ENCODE measurements at regions not wholly inside any gene's neighbourhood (a gene's known extent, or its start where the extent isn't known, plus 50 kb on each side); places are given as distances from the start of the nearest gene placed in this dataset.

DNA sequence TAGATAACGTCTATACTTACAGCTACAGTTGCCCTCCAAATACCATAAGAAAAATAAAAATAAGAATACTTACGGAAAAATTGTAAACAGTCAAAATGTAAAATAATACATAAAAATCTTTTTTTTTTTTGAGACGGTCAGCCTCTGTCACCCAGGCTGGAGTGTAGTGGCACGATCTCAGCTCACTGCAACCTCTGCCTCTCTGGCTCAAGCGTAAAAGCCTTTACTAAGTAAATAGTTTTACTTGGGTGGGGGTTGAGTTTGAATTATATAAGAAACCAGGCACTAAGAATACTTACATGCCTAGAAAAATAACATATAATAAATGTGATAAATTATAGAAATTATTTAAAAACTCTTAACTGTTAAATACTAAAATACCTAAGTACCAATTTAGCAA lies 1413.0 kb upstream of the PRR20A start:
- Histone ChIP-seq H4K91ac (ENCODE audit: low read depth, low read length) (no peak overlapping the region), H3K18ac (ENCODE audit: low read length) (no peak overlapping the region), H3K4me1 (ENCODE audit: control insufficient read depth in 1 of 2, insufficient read depth in 2 of 2, low read length in 2 of 2) (no peaks in the 10 kb centered on the region), H3K4me3 (ENCODE audit: low read depth, low read length) (no peak overlapping the region), H2BK5ac (ENCODE audit: low read depth, low read length, poor library complexity) (no peak overlapping the region), H3K9ac (ENCODE audit: low read length) (no peak overlapping the region), H2AFZ (ENCODE audit: insufficient read depth, low read length, poor library complexity) (no peak overlapping the region), H3K14ac (ENCODE audit: low read length) (no peak overlapping the region), H3K36me3 (ENCODE audit: control insufficient read depth in 1 of 2, insufficient read depth in 2 of 2, low read length in 2 of 2) (no peaks in the 10 kb centered on the region), H3K9me3 (ENCODE audit: insufficient read depth, low read depth, low read length) (no peaks in the 10 kb centered on the region), H3K4ac (ENCODE audit: low read depth, low read length) (no peak overlapping the region), H2AK5ac (ENCODE audit: low read length) (no peak overlapping the region), H3K27ac (ENCODE audit: low read depth, low read length) (no peak overlapping the region), H4K8ac (ENCODE audit: low read depth, low read length) (no peak overlapping the region), H3K4me2 (ENCODE audit: low read length) (no peak overlapping the region), H2BK120ac (ENCODE audit: insufficient read depth, low read length, poor library complexity) (no peak overlapping the region), H3K23ac (ENCODE audit: low read length) (no peak overlapping the region), H3K27me3 (ENCODE audit: insufficient read depth, low read length) (no peaks in the 10 kb centered on the region), H3K79me1 (ENCODE audit: low read length) (no peaks in the 10 kb centered on the region), H4K12ac (ENCODE audit: low read depth, low read length) (no peak overlapping the region), H3K79me2 (ENCODE audit: control insufficient read depth, insufficient read depth, low read length, poor library complexity) (no peaks in the 10 kb centered on the region), H2BK12ac (ENCODE audit: low read length) (no peak overlapping the region)
- no CpG with 5 or more reads among the region's 5 CpGs for WGBS (ENCODE audit: extremely low coverage, insufficient coverage, insufficient read length)
- DNase-seq = no peak

- Histone ChIP-seq H3K79me2 (ENCODE audit: control insufficient read depth, insufficient read depth, low read length, poor library complexity) (no peaks in the 10 kb centered on the region), H4K8ac (ENCODE audit: low read depth, low read length) (no peak overlapping the region), H3K27ac (ENCODE audit: low read depth, low read length) (no peak overlapping the region), H4K91ac (ENCODE audit: low read depth, low read length) (no peak overlapping the region), H3K4me1 (ENCODE audit: control insufficient read depth in 1 of 2, insufficient read depth in 2 of 2, low read length in 2 of 2) (no peaks in the 10 kb centered on the region), H3K79me1 (ENCODE audit: low read length) (no peaks in the 10 kb centered on the region), H3K9me3 (ENCODE audit: insufficient read depth, low read depth, low read length) (no peaks in the 10 kb centered on the region), H2AK5ac (ENCODE audit: low read length) (no peak overlapping the region), H3K27me3 (ENCODE audit: insufficient read depth, low read length) (no peaks in the 10 kb centered on the region), H3K18ac (ENCODE audit: low read length) (no peak overlapping the region), H3K4me2 (ENCODE audit: low read length) (no peak overlapping the region), H3K36me3 (ENCODE audit: control insufficient read depth in 1 of 2, insufficient read depth in 2 of 2, low read length in 2 of 2) (no peaks in the 10 kb centered on the region), H4K12ac (ENCODE audit: low read depth, low read length) (no peak overlapping the region), H3K23ac (ENCODE audit: low read length) (no peak overlapping the region), H3K4ac (ENCODE audit: low read depth, low read length) (no peak overlapping the region), H3K4me3 (ENCODE audit: low read depth, low read length) (no peak overlapping the region), H2BK120ac (ENCODE audit: insufficient read depth, low read length, poor library complexity) (no peak overlapping the region), H3K14ac (ENCODE audit: low read length) (no peak overlapping the region), H3K9ac (ENCODE audit: low read length) (no peak overlapping the region), H2BK12ac (ENCODE audit: low read length) (no peak overlapping the region), H2AFZ (ENCODE audit: insufficient read depth, low read length, poor library complexity) (no peak overlapping the region), H2BK5ac (ENCODE audit: low read depth, low read length, poor library complexity) (no peak overlapping the region)
- WGBS (ENCODE audit: extremely low coverage, insufficient coverage, insufficient read length) = no CpG with 5 or more reads among the region's 2 CpGs
- no peak for DNase-seq
Measured at GRCh38 chr13:55728247-55728646, 1412.5 kb upstream of the PRR20A start.

DNA sequence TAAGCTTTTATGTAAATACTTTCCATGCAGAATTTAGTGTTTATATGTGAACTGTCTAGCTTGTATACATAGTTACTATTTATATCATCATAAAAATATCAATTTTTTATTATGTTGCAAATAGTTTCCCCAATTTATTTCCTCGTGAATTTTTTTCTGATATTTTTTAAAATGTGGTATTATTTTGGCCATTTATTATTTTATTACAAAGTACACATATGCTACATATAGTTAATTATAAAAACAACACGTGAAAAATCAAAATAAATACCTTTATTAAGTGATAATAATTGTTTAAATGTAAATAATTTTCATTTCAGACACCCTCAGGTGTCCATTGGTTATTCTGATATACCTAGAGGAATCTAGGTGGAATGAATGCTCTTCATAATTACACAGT lies 1394.9 kb upstream of the PRR20A start:
- Histone ChIP-seq H3K79me2 (ENCODE audit: control insufficient read depth, insufficient read depth, low read length, poor library complexity) (no peaks in the 10 kb centered on the region), H2BK12ac (ENCODE audit: low read length) (no peak overlapping the region), H3K18ac (ENCODE audit: low read length) (no peak overlapping the region), H4K91ac (ENCODE audit: low read depth, low read length) (no peak overlapping the region), H3K4me1 (ENCODE audit: control insufficient read depth in 1 of 2, insufficient read depth in 2 of 2, low read length in 2 of 2) (no peaks in the 10 kb centered on the region), H3K4ac (ENCODE audit: low read depth, low read length) (no peak overlapping the region), H3K27me3 (ENCODE audit: insufficient read depth, low read length) (no peaks in the 10 kb centered on the region), H3K4me2 (ENCODE audit: low read length) (no peak overlapping the region), H3K79me1 (ENCODE audit: low read length) (no peaks in the 10 kb centered on the region), H3K9me3 (ENCODE audit: insufficient read depth, low read depth, low read length) (no peaks in the 10 kb centered on the region), H3K9ac (ENCODE audit: low read length) (no peak overlapping the region), H3K14ac (ENCODE audit: low read length) (no peak overlapping the region), H3K23ac (ENCODE audit: low read length) (no peak overlapping the region), H4K8ac (ENCODE audit: low read depth, low read length) (no peak overlapping the region), H3K27ac (ENCODE audit: low read depth, low read length) (no peak overlapping the region), H2BK120ac (ENCODE audit: insufficient read depth, low read length, poor library complexity) (no peak overlapping the region), H2BK5ac (ENCODE audit: low read depth, low read length, poor library complexity) (no peak overlapping the region), H3K4me3 (ENCODE audit: low read depth, low read length) (no peak overlapping the region), H2AK5ac (ENCODE audit: low read length) (no peak overlapping the region), H2AFZ (ENCODE audit: insufficient read depth, low read length, poor library complexity) (no peak overlapping the region), H4K12ac (ENCODE audit: low read depth, low read length) (no peak overlapping the region), H3K36me3 (ENCODE audit: control insufficient read depth in 1 of 2, insufficient read depth in 2 of 2, low read length in 2 of 2) (no peaks in the 10 kb centered on the region)
- DNase-seq = no peak
- WGBS (ENCODE audit: extremely low coverage, insufficient coverage, insufficient read length) = no CpG with 5 or more reads among the region's 2 CpGs

DNA sequence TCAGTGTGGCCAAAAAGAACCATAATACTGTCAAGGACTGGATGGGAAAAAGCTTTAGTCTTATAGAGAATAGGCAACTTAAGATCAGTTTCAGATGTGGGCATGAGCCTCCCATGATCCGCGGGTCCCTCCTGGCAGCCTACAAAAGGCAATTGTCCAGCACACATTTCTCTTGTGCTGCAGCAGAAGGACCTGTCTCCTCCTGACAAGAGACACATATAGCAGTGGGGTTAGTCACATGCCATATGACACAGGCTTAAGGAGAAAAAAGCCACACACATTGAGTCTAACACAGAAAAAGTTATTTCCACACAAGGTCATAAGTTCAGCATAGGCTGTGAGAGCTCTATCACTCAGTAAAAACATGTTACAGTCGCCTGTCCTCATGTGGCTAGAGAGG lies 1378.7 kb upstream of the PRR20A start:
- Histone ChIP-seq H2BK12ac (ENCODE audit: low read length) (no peak overlapping the region), H3K9me3 (ENCODE audit: insufficient read depth, low read depth, low read length) (no peaks in the 10 kb centered on the region), H3K9ac (ENCODE audit: low read length) (no peak overlapping the region), H3K4me1 (ENCODE audit: control insufficient read depth in 1 of 2, insufficient read depth in 2 of 2, low read length in 2 of 2) (no peaks in the 10 kb centered on the region), H3K79me1 (ENCODE audit: low read length) (no peaks in the 10 kb centered on the region), H4K91ac (ENCODE audit: low read depth, low read length) (no peak overlapping the region), H3K27me3 (ENCODE audit: insufficient read depth, low read length) (no peaks in the 10 kb centered on the region), H2AFZ (ENCODE audit: insufficient read depth, low read length, poor library complexity) (no peak overlapping the region), H3K18ac (ENCODE audit: low read length) (no peak overlapping the region), H3K23ac (ENCODE audit: low read length) (no peak overlapping the region), H3K4me3 (ENCODE audit: low read depth, low read length) (no peak overlapping the region), H3K14ac (ENCODE audit: low read length) (no peak overlapping the region), H4K8ac (ENCODE audit: low read depth, low read length) (no peak overlapping the region), H3K27ac (ENCODE audit: low read depth, low read length) (no peak overlapping the region), H2AK5ac (ENCODE audit: low read length) (no peak overlapping the region), H3K79me2 (ENCODE audit: control insufficient read depth, insufficient read depth, low read length, poor library complexity) (no peaks in the 10 kb centered on the region), H4K12ac (ENCODE audit: low read depth, low read length) (no peak overlapping the region), H2BK120ac (ENCODE audit: insufficient read depth, low read length, poor library complexity) (no peak overlapping the region), H3K36me3 (ENCODE audit: control insufficient read depth in 1 of 2, insufficient read depth in 2 of 2, low read length in 2 of 2) (no peaks in the 10 kb centered on the region), H2BK5ac (ENCODE audit: low read depth, low read length, poor library complexity) (no peak overlapping the region), H3K4ac (ENCODE audit: low read depth, low read length) (no peak overlapping the region), H3K4me2 (ENCODE audit: low read length) (no peak overlapping the region)
- no CpG with 5 or more reads among the region's 3 CpGs for WGBS (ENCODE audit: extremely low coverage, insufficient coverage, insufficient read length)
- DNase-seq = no peak
